ENCODE measurements at regions not wholly inside any gene's neighbourhood (a gene's known extent, or its start where the extent isn't known, plus 50 kb on each side); places are given as distances from the start of the nearest gene placed in this dataset.

- DNase-seq, result no peak
These were observed 70.7 kb upstream of the SYT6 start for GRCh38 chr1:114224196-114224907.

DNA sequence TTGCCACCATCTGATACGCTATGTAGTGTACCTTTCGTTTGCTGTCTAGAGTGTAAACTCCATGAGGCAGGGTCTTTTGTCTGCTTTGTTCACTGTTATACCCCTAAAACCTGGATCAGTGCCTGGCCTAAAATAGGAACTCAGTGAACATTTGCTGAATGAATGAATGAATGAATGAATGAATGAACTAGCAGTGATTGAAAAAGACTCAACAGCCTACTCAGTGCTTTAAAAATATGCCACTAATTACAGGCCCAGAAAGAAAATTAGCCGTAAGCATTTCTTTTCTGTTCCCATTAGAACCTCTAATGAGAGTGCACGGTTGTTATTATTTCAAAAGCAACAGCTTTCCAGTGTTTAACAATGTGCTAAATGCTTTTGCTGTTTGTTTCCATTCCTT lies 69.3 kb upstream of the SYT6 start:
- DNase-seq, result no peak

- DNase-seq, result no peak
These were observed 65.7 kb upstream of the SYT6 start for GRCh38 chr1:114219172-114219868.

DNA sequence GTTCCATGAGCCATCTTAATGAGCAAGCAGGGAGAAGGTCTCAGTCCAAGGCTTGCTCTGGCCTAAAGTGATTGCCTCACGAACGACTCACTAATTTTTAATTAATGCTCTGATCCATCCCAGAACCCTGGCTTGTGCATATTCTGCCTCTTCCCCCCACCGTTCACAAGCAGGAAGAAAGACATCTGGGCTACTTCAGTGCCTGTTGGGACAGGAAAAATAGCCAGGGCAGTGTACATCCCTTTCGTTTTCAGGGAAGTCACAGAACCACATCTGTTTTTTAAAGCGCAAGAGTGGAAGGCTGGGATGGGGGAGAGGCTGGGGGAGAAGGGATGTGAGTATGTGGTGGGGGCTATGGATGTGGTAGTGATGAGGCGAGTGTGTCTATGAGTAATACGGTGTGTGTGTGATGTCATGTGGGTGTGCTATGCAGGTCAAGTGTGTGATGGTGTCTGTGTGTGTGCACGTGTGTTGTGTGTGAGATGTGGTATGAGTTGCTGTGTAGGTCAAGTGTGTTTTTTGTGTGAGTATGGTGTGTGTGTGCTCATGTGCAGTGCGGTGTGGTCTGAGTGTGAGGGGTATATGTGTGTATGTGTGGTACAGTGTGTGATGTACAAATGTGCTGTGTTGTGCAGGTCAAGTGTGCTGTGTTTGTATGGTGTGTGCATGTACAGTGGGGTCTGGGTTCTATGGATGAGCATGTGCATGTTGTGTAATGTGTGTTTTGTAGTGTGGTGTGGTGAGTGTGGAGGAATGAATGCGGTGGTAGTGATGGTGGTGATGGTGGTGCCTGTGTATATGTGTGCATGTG lies 64.9 kb upstream of the SYT6 start:
- no peak for DNase-seq

DNA sequence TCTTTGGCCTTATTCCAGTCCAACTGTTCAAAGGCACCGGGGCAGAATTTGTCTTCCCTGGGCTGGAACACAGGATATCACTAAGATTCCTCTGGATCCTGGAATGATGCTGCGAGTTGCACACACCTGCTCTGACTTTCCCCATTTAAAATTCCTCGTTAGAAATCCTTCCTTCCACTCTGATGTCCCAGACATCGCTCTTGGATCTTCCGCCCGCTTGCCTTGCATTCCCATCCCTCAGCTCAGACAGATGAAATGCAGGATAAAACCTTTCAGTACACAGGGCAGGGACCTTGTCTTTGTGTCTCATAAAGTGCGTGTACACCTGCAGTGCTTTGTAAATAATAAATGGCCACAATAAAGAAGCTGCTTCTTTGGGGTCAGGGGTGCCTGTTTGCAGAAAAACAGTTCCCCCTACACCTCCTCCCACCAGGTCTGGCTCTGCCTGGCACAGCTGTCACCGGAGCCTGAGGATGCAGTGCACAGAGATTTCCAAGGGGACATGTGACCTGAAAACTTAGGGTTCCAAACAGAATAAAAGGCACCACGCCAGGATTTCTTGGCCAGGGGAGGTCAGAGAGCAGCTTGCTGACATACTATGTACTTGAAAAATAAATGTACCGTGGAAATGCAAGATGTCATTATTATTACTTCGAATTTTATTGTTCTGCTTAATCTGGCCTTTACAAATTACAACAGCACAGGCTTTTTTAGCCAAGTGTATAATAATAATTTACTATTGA lies 62.9 kb upstream of the SYT6 start:
- no peak for DNase-seq

- DNase-seq, result no peak
These were observed 61.8 kb upstream of the SYT6 start for GRCh38 chr1:114215436-114215835.

GRCh38 chr1:114214016-114214415 lies 60.3 kb upstream of the SYT6 start:
- DNase-seq, result no peak

- no peak for DNase-seq
These were observed 56.3 kb upstream of the SYT6 start for GRCh38 chr1:114209971-114210370.

DNA sequence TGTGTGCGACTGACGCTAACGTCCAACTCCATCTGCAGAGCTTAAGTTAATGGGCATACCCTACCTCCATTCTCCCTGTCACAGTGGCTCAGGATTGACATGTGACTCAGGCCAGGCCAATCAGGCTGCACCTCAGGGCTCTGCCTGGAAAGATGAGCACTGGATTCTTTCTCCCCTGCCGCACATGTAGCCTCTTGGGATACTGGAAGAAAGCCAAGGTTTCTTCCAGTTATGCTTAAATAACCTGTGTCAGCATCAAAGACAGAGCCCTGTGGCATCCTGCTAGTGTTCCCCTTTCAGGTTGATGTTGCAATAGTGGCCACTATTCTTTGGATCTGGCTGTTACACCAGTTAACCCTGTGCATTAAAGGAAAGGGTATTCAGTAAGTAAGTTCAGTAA lies 55.0 kb upstream of the SYT6 start:
- DNase-seq, result no peak

DNA sequence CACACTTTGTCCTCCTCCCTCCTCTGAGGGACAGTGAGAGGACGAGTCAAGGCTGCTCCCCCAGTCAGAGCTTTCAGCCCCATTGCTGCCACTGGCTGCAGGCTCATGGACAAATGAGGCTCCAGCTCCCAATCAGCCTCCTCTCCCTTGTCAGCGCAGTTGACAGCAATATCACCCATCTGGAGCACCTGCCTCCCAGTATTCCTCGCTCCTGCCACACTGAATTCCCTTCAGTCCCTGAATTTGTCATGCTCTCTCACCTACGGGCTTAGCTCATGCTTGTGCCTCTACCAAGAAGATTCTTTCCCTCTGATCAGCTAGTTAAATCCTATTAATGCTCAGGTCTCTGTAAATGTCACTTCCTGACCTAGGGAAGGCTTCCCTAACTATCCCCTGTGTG lies 54.4 kb upstream of the SYT6 start:
- DNase-seq, result no peak

DNA sequence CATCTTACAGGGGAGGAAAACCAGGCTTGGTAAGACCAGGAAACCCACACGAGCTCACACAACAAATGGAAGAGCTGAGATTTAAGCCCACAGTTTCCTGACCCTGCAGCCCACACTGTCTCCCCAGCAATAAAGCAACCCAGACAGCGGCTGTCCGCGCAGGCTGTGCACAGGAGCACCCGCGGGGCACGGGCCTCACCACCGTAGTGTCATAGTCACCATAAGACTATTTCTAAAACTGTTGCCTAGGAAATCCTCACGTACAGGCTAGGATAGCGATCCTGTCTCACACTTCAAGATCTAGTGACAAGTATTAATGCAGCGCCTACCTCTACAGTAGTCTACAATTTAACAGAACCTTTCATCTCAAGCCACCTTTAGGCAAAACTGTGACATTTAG lies 54.0 kb upstream of the SYT6 start:
- DNase-seq, result no peak

- DNase-seq, result no peak
These were observed 52.7 kb upstream of the SYT6 start for GRCh38 chr1:114206392-114206791.

- DNase-seq, result no peak
These were observed 50.0 kb upstream of the SYT6 start for GRCh38 chr1:114203595-114204128.
